ENCODE measurements at regions not wholly inside any gene's neighbourhood (a gene's known extent, or its start where the extent isn't known, plus 50 kb on each side); places are given as distances from the start of the nearest gene placed in this dataset.

- no peaks in the 10 kb centered on the region for H3K36me3 ChIP-seq (ENCODE audit: control insufficient read depth, low read length)
- H3K9me2 ChIP-seq (replicated peaks; ENCODE audit: control insufficient read depth, low read length): no peaks in the 10 kb centered on the region
- TF ChIP-seq EZH2phosphoT487 (IDR thresholded peaks at IDR 0.05; ENCODE audit: borderline replicate concordance, low read length): no peak
- TF ChIP-seq CTCF (IDR thresholded peaks at IDR 0.05; ENCODE audit: low read depth, low read length, poor library complexity, severe bottlenecking): no peak
- no peaks in the 10 kb centered on the region for H4K20me1 ChIP-seq (ENCODE audit: control insufficient read depth, insufficient read depth, low read depth, low read length)
- no peaks in the 10 kb centered on the region for H3F3A ChIP-seq (ENCODE audit: control insufficient read depth, insufficient read depth)
- H3K27ac ChIP-seq (ENCODE audit: low read depth, low read length): no peak overlapping the region
- H3K4me1 ChIP-seq (ENCODE audit: control insufficient read depth, low read length): no peaks in the 10 kb centered on the region
- H3K4me2 ChIP-seq (ENCODE audit: low read length): no peak overlapping the region
- no peaks in the 10 kb centered on the region for H3K79me2 ChIP-seq (ENCODE audit: control insufficient read depth, low read length)
- H3K9me3 ChIP-seq (ENCODE audit: control insufficient read depth, insufficient read depth, low read length): no peaks in the 10 kb centered on the region
- H3K27me3 ChIP-seq (ENCODE audit: control insufficient read depth, low read length): no peaks in the 10 kb centered on the region
- no peak overlapping the region for H3K4me3 ChIP-seq (ENCODE audit: low read length)
Observed at GRCh38 chr2:129011466-129012061, 692.9 kb upstream of the HS6ST1 start.

- Histone ChIP-seq H3K4me3 (ENCODE audit: low read length) (no peak overlapping the region), H3K4me1 (ENCODE audit: control insufficient read depth, low read length) (no peaks in the 10 kb centered on the region), H3K9me3 (ENCODE audit: control insufficient read depth, insufficient read depth, low read length) (no peaks in the 10 kb centered on the region), H3K79me2 (ENCODE audit: control insufficient read depth, low read length) (no peaks in the 10 kb centered on the region), H3F3A (ENCODE audit: control insufficient read depth, insufficient read depth) (no peaks in the 10 kb centered on the region), H3K9me2 (replicated peaks; ENCODE audit: control insufficient read depth, low read length) (no peaks in the 10 kb centered on the region), H4K20me1 (ENCODE audit: control insufficient read depth, insufficient read depth, low read depth, low read length) (no peaks in the 10 kb centered on the region), H3K27ac (ENCODE audit: low read depth, low read length) (no peak overlapping the region), H3K27me3 (ENCODE audit: control insufficient read depth, low read length) (no peaks in the 10 kb centered on the region), H3K4me2 (ENCODE audit: low read length) (no peak overlapping the region), H3K36me3 (ENCODE audit: control insufficient read depth, low read length) (no peaks in the 10 kb centered on the region)
- TF ChIP-seq EZH2phosphoT487 (IDR thresholded peaks at IDR 0.05; ENCODE audit: borderline replicate concordance, low read length) (no peak), CTCF (IDR thresholded peaks at IDR 0.05; ENCODE audit: low read depth, low read length, poor library complexity, severe bottlenecking) (no peak)
Observed at GRCh38 chr2:129014432-129014831, 695.8 kb upstream of the HS6ST1 start.

DNA sequence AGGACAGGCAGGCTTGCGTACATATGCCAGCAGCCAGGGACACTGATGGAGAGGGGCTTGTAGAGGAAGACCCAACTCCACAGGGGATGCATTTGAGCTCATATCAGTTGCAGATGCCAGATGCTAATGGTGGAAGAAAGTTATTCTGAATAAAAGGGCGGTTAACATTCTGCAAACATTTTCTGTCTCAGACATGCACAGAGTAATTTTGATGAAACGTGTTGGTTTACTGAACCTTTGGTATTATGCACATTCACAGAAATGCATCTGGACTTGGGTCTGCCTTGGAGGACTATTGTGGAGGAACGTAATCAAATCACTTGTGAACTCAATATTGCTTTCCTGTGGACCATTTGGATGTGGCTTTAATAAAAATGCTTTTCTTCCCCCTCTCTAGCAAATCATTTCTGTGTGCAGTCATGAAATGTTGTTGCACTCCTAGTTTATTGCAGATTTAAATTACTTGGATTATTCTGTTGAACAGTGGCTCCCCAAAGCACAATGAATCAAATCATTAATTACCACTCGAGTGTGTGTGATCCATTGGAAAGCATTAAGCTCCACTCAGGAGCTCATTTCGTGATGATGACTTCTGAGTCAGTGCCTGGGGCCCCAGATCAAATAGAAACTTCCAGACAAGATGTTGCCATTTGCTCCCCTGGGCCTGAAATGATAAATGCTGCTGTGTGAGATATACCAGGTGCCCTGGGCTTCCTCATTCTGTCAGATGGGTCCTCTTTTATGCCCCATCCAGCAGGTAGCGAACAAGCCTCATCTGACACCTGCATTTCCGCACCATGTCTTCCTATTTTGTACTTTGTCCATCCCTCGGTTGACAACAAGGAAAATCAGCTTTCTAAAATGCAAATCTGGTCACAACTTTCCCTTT lies 697.0 kb upstream of the HS6ST1 start:
- Histone ChIP-seq H3K9me2 (replicated peaks; ENCODE audit: control insufficient read depth, low read length) (no peaks in the 10 kb centered on the region), H3K9me3 (ENCODE audit: control insufficient read depth, insufficient read depth, low read length) (no peaks in the 10 kb centered on the region), H3F3A (ENCODE audit: control insufficient read depth, insufficient read depth) (no peaks in the 10 kb centered on the region), H4K20me1 (ENCODE audit: control insufficient read depth, insufficient read depth, low read depth, low read length) (no peaks in the 10 kb centered on the region), H3K36me3 (ENCODE audit: control insufficient read depth, low read length) (no peaks in the 10 kb centered on the region), H3K27me3 (ENCODE audit: control insufficient read depth, low read length) (no peaks in the 10 kb centered on the region), H3K27ac (ENCODE audit: low read depth, low read length) (no peak overlapping the region), H3K4me2 (ENCODE audit: low read length) (no peak overlapping the region), H3K4me3 (ENCODE audit: low read length) (no peak overlapping the region), H3K4me1 (ENCODE audit: control insufficient read depth, low read length) (no peaks in the 10 kb centered on the region), H3K79me2 (ENCODE audit: control insufficient read depth, low read length) (no peaks in the 10 kb centered on the region)
- TF ChIP-seq CTCF (IDR thresholded peaks at IDR 0.05; ENCODE audit: low read depth, low read length, poor library complexity, severe bottlenecking): no peak
- no peak for TF ChIP-seq EZH2phosphoT487 (IDR thresholded peaks at IDR 0.05; ENCODE audit: borderline replicate concordance, low read length)

Measured in DOHH2 (cell line).